T47D (cell line): ENCODE measurements at regions not wholly inside any gene's neighbourhood (a gene's known extent, or its start where the extent isn't known, plus 50 kb on each side); places are given as distances from the start of the nearest gene placed in this dataset.

Source experiments
- DNase-seq, 2 experiments: peaks; one replicate each; pipeline versions ENCODE4 v3.0.0 to v3.0.0-alpha.2; 2011 to 2012; ENCODE audit warnings: low read depth in 1 of 2, low spot score in 1 of 2
- JUND ChIP-seq: IDR thresholded peaks from 2 replicates; pipeline ENCODE4 v1.6.1; 2012; ENCODE audit warnings: low read depth
- in situ Hi-C: cut with HindIII; loops from 2 replicates; pipeline ENCODE4 v1.10.0; 2016; ENCODE audit warnings: low sequenced_read_pairs, low pct_unique_long_range_greater_than_20kb

DNA sequence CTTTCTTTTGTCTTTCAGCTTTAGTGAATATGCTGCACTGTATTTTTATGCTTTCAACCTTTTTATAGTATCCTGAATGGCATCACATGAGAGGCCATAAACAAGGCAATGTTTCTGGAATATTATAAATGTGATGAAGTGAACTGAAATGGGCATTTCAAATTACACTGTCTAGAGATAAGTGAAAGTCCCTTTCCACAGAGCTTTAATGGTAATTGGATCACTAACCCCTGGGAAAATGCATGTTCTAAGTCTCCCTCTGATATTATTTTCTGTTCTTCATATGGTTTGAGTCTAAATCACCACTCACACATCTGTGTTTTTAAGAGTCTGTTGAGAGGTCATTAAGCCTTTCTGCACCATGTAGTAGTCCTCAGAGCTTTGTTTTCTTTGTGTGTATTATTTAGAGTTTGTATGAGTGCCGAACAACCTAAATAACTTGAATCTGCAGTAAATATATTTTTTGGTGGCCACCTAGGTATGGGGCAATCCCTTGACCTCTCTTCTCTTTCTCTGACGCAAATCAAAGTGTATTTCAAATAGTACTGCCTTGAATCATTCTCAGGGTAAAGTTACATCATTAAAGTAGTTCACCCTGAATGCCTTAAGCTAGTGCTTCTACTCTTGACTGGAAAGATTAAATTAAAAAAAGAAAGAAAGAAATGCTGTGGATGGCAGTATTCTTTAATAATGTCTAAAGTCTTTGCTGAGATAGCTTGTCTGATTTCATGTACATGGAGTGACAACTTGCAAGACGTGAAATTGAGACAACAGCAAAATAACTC lies 1931.0 kb upstream of the CDH6 start:
- DNase-seq = no peak
- TF ChIP-seq JUND = no peak

GRCh38 chr5:29261213-29261612 lies 1932.3 kb upstream of the CDH6 start:
- TF ChIP-seq JUND = no peak
- DNase-seq = no peak
- in situ Hi-C loops = no loop called here

More for the DNA sequence above, 1931.0 kb upstream of the CDH6 start:
- in situ Hi-C loops = no loop called here

DNA sequence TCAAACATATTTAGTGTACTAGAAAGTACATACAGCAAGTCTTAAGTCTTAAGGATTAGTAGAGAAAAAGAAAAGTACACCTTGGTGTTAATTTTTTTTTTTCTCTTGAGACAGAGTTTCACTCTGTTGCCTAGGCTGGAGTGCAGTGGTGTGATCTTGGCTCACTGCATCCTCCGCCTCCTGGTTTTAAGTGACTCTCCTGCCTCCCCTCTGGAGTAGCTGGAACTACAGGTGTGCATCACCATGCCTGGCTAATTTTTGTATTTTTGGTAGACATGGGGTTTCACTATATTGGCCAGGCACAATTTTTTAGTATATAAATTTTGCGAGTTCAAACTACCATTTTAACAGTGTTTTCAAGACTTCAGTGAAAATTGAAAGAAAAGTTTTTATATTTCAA lies 1941.1 kb upstream of the CDH6 start:
- no peak for TF ChIP-seq JUND
- in situ Hi-C loops = no loop called here
- DNase-seq = no peak

GRCh38 chr5:29247346-29248028 lies 1946.0 kb upstream of the CDH6 start:
- TF ChIP-seq JUND = no peak
- in situ Hi-C loops = no loop called here

DNA sequence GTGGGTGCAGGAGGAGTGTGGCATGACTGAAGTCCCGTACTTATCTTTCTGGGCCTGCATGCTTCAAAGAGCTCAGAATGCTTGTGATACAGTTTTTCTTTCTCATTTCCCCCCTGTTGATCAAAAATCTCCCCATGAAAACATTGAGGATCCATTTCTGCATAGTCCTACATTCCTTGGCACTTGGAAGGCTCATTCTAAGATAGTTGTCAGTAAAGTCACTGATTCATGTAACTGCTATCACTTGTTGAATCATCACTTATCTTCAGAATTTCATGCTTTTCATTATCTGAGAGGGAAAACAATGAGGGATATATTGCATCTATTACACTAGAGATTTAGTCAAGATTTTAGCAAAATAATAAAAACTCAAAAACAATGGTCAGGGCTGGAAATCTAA lies 1953.1 kb upstream of the CDH6 start:
- in situ Hi-C loops = no loop called here
- DNase-seq = no peak
- no peak for TF ChIP-seq JUND

More at GRCh38 chr5:29247346-29248028, 1946.0 kb upstream of the CDH6 start:
- no peak for DNase-seq

DNA sequence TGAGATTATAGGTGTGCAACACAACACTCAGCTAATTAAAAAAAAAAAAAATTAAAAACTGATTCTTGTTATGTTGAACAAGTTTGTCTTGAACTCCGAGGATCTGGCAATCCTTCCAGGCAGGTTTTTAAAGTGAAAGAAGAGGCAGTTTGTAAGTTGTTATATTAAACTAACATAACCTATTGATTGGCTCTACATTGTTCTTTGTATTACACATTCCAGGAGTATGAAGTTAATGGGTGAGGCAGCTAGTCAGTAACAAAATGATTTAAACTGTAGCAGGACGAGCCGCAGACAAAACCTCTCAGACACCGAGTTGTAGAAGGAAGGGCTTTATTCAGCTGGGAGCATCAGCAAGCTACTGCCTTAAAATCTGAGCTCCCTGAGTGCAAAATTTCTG lies 1953.9 kb upstream of the CDH6 start:
- no peak for DNase-seq
- in situ Hi-C loops = no loop called here
- TF ChIP-seq JUND = no peak

DNA sequence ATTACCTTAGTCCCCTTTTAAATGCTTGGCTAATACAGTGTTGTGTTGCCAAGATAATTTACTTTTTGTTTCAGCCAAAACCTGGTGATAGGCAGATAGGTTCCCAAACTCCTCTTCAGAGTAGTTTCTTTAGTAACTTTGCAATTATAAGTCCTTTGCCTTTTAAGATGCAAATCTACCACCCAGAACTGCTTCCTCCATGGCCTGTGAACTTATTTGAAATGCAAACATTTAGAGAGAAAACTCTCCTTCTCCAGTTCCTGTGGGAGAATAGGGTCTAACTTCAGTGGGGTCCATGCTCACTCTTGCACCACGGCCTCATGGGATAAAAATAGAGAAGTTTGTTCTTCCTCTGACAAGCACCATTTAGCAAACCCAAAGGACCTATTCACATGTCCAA lies 1955.4 kb upstream of the CDH6 start:
- no peak for DNase-seq
- TF ChIP-seq JUND = no peak
- in situ Hi-C loops = no loop called here

GRCh38 chr5:29231154-29231553 lies 1962.3 kb upstream of the CDH6 start:
- DNase-seq = no peak
- no peak for TF ChIP-seq JUND
- in situ Hi-C loops = no loop called here

DNA sequence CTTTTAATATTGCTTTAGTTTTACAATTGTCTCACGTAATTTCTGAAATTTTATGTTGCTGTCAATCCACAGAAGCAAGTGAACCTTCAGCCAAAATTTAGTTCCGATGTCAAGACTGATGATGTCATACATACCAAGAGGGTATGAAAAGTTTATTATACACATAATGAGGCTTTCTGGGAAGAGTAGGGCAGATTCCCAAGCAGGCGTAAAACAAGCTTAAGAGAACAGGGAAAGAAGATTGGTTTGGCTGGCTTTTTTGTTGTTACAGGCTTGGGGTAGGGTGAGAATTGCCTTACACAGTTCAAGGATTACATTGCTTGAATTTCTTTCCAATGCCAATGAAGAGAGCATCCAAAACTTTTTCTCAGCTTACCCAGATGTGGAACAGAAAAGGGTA lies 1962.9 kb upstream of the CDH6 start:
- TF ChIP-seq JUND = no peak
- in situ Hi-C loops = no loop called here
- no peak for DNase-seq

DNA sequence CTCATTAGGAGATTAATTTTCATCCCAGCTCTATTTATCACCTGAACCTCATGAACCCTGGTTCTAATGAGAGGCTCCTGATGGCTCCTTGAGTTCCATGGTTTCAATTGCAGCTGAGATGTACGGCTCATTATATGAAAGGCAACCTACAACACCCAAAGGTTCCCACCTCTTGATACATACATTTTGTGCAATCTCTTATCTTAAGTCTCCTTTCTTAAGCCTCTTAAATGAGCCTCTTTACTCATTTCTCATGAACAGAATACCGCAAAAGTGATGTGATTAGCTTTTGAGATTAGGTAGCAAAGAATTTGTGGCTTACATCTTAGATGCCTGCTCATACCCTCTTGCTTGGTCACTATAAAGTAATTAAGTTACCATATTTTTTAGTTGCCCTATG lies 1964.0 kb upstream of the CDH6 start:
- TF ChIP-seq JUND = no peak
- in situ Hi-C loops = no loop called here
- DNase-seq = no peak

DNA sequence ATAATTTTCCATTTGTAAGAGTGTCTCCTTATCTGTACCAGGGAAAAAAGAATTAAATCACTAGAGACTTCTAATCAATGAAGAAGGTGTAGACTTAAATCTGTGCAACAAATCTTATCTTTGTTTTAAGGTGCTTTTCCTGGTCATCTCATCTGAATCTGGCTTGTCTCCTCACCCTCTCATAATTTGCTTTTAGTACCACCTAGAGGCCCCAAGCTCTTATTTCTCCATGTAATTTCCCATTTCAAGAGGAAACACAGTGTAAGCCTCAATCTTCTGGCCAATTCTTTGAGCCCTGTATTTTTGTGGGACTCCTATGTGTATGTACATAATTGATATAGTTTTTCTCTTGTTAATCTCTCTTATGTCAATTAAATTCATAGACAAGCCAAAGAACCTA lies 1975.3 kb upstream of the CDH6 start:
- DNase-seq = peak in 1 of 2 experiments; percentile 35
- in situ Hi-C loops = no loop called here
- TF ChIP-seq JUND = no peak

DNA sequence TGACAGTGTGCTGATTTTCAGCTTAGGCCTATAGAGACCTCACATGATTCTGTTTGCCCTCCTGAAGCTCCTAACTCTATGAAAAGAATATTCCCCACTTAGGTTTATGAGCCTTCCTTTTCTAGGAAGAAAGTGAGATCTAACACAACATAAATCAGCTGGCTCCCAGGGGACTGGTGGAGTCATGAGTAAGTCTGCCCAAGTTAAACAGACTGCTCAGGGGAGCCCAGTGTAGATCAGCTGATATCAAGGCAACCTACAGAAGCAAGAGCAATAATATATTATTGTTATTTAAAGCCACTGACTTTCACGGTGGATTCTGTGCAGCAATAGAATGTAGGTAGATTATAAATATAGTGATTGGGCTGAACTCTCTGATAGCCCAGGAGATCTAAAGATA lies 1978.6 kb upstream of the CDH6 start:
- no peak for TF ChIP-seq JUND
- no peak for DNase-seq
- in situ Hi-C loops = no loop called here

- in situ Hi-C loops = no loop called here
- no peak for DNase-seq
- TF ChIP-seq JUND = no peak
These were observed 1980.0 kb upstream of the CDH6 start for GRCh38 chr5:29213475-29213874.
